Caco-2 (cell line): ENCODE measurements at regions not wholly inside any gene's neighbourhood (a gene's known extent, or its start where the extent isn't known, plus 50 kb on each side); places are given as distances from the start of the nearest gene placed in this dataset.

Source experiments
- BruUV-seq: library from RNA; stranded (reverse); fragments of 400-500 nt; replicated peaks from 2 replicates; lab custom pipeline; 2021; lab: Mats Ljungman, UMichigan
- CTCF ChIA-PET: fragments of 300-600 bp; sonication (Branson Sonifier 250); formaldehyde crosslinking; loops from one replicate; lab custom pipeline; 2022; ENCODE audit warnings: antibody characterized with exemption; lab: Charles Lee
- POLR2A ChIA-PET: fragments of 300-600 bp; sonication (Branson Sonifier 250); formaldehyde crosslinking; loops from one replicate; lab custom pipeline; 2022; ENCODE audit warnings: antibody characterized with exemption; lab: Charles Lee
- DNase-seq, 2 experiments: peaks; one replicate each; pipeline versions ENCODE4 v3.0.0 to v3.0.0-alpha.2; 2020 to 2022
- H3K27me3 ChIP-seq: replicated peaks from 2 replicates; pipeline ENCODE4 v1.6.0; 2011; ENCODE audit warnings: low read length; ENCODE audit not compliant: control insufficient read depth, insufficient read depth
- H3K36me3 ChIP-seq: 2 replicates; pipeline ENCODE4 v1.5.1; 2011; ENCODE audit warnings: low read length; ENCODE audit not compliant: control insufficient read depth, insufficient read depth
- H3K4me1 ChIP-seq: fragments of 250-450 bp; sonication (Bioruptor Pico); 2 replicates; pipeline ENCODE4 v1.5.1; 2020; ENCODE audit warnings: mild to moderate bottlenecking
- H3K4me3 ChIP-seq: 2 replicates; pipeline ENCODE4 v1.5.1; 2011; ENCODE audit warnings: low read depth, mild to moderate bottlenecking, control low read depth, low read length
- H3K9me3 ChIP-seq: fragments of 250-450 bp; sonication (Bioruptor Pico); 2 replicates; pipeline ENCODE4 v1.5.1; 2020; ENCODE audit warnings: mild to moderate bottlenecking, moderate library complexity
- H3K27ac Mint-ChIP-seq: one replicate; pipeline ENCODE4 v1.8.0; 2022; ENCODE audit warnings: mixed read lengths; ENCODE audit not compliant: unreplicated experiment
- H3K27me3 Mint-ChIP-seq: one replicate; pipeline ENCODE4 v1.8.0; 2022; ENCODE audit warnings: mixed read lengths; ENCODE audit not compliant: insufficient read depth, unreplicated experiment
- H3K36me3 Mint-ChIP-seq: one replicate; pipeline ENCODE4 v1.8.0; 2022; ENCODE audit warnings: mild to moderate bottlenecking, mixed read lengths; ENCODE audit not compliant: insufficient read depth, unreplicated experiment
- H3K4me1 Mint-ChIP-seq: one replicate; pipeline ENCODE4 v1.8.0; 2022; ENCODE audit warnings: low read depth, mixed read lengths; ENCODE audit not compliant: unreplicated experiment
- H3K4me3 Mint-ChIP-seq: one replicate; pipeline ENCODE4 v1.8.0; 2022; ENCODE audit warnings: mild to moderate bottlenecking, moderate library complexity, mixed read lengths; ENCODE audit not compliant: unreplicated experiment
- H3K9me3 Mint-ChIP-seq: one replicate; pipeline ENCODE4 v1.8.0; 2022; ENCODE audit warnings: mixed read lengths; ENCODE audit not compliant: unreplicated experiment
- CTCF ChIP-seq, 2 experiments: fragments of 200-600 bp in 1 of 2; IDR thresholded peaks; 1 replicate in 1 of 2; 2 replicates in 1 of 2; pipeline versions ENCODE4 v1.5.1 to v1.8.0; 2011 to 2022; ENCODE audit warnings: antibody characterized with exemption in 1 of 2, control low read depth in 1 of 2, inconsistent platforms in 1 of 2, low read depth in 1 of 2, low read length in 1 of 2, mild to moderate bottlenecking in 1 of 2, moderate library complexity in 1 of 2; ENCODE audit not compliant: insufficient read depth in 1 of 2, severe bottlenecking in 1 of 2, unreplicated experiment in 1 of 2
- intact Hi-C: fragments of 100-400 bp; cut with micrococcal nuclease; formaldehyde crosslinking; loops from one replicate; pipeline ENCODE4 v1.10.0; 2022; ENCODE audit not compliant: unreplicated experiment

DNA sequence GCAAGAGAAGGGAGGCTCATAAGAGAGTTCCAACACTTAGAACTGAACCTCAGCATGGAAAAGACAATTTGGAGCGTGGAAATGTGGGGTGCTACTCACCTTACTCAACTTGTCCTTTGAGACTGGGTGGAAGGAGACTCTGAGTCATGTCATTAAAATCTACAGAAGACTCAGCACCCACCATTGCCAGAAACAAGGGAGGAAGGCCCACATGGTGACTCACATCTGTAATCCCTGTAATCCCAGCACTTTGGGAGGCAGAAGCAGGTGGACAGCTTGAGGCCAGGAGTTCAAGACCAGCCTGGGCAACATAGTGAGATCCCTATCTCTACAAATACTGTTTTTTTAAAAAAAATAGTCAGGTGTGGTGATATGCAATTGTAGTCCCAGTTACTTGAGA is 161.9 kb upstream of the UBE3A start:
- no peak for TF ChIP-seq CTCF (IDR thresholded peaks at IDR 0.05; ENCODE audit: insufficient read depth in 1 of 2, low read depth in 1 of 2, low read length in 1 of 2, severe bottlenecking in 1 of 2, unreplicated experiment in 1 of 2)
- Histone ChIP-seq H3K4me1 (no peaks in the 10 kb centered on the region), H3K27me3 (no peaks in the 10 kb centered on the region), H3K36me3 (no peaks in the 10 kb centered on the region), H3K4me3 (no peak overlapping the region), H3K9me3 (0 out of 2 replicates have a peak, but pooled peaks cover 4% of the 10 kb centered on the region)
- Mint-ChIP-seq H3K36me3 (no peaks in the 10 kb centered on the region), H3K27ac (no peak overlapping the region), H3K4me1 (no peaks in the 10 kb centered on the region), H3K9me3 (peaks cover 8% of the 10 kb centered on the region), H3K27me3 (no peaks in the 10 kb centered on the region), H3K4me3 (no peak overlapping the region)
- ChIA-PET CTCF (interaction anchor here (0.6 kb wide), 1 partner anchor 162 kb away, joined by 3 read pairs; no protein-coding TSS in a partner anchor), POLR2A (no interaction called here)
- intact Hi-C loops: no loop called here
- no TSS peak for BruUV-seq
- no peak for DNase-seq

DNA sequence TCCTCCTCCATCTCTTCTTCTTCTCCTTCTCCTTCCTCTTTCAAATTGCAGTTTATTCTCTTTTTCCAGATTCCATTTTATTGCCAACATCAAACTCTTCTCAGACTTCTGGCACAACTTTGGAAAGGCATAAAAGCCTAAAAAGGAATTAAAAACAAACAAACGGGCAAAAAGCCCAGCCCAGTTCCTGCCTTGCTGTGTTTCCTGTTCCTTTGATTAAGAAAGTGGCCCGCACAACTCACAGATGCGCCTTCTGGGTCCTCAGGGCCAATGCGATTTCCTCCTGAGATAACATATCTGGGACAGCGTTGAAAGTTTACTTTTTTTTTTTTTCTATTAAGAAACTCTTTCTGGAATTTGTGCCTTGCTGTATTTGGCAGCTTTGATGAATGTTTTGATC is 158.7 kb upstream of the UBE3A start:
- H3K36me3 ChIP-seq: no peaks in the 10 kb centered on the region
- H3K27me3 ChIP-seq: no peaks in the 10 kb centered on the region
- no TSS peak for BruUV-seq
- intact Hi-C loops: no loop called here
- ChIA-PET POLR2A (no interaction called here), CTCF (no interaction called here)
- Mint-ChIP-seq H3K36me3 (no peaks in the 10 kb centered on the region), H3K4me3 (no peak overlapping the region), H3K4me1 (no peaks in the 10 kb centered on the region), H3K27ac (no peak overlapping the region), H3K9me3 (peaks cover 14% of the 10 kb centered on the region), H3K27me3 (no peaks in the 10 kb centered on the region)
- DNase-seq: no peak
- H3K9me3 ChIP-seq: no peaks in the 10 kb centered on the region
- TF ChIP-seq CTCF (IDR thresholded peaks at IDR 0.05; ENCODE audit: insufficient read depth in 1 of 2, low read depth in 1 of 2, low read length in 1 of 2, severe bottlenecking in 1 of 2, unreplicated experiment in 1 of 2): no peak
- no peaks in the 10 kb centered on the region for H3K4me1 ChIP-seq
- H3K4me3 ChIP-seq: no peak overlapping the region

- H3K27me3 ChIP-seq: no peaks in the 10 kb centered on the region
- H3K4me1 ChIP-seq: no peaks in the 10 kb centered on the region
- ChIA-PET CTCF (interaction anchor here (0.6 kb wide), 1 partner anchor 724 kb away, joined by 3 read pairs; no protein-coding TSS in a partner anchor), POLR2A (no interaction called here)
- intact Hi-C loops: no loop called here
- Mint-ChIP-seq H3K27me3 (no peaks in the 10 kb centered on the region), H3K9me3 (peaks cover 21% of the 10 kb centered on the region), H3K36me3 (no peaks in the 10 kb centered on the region), H3K27ac (no peak overlapping the region), H3K4me1 (no peaks in the 10 kb centered on the region), H3K4me3 (no peak overlapping the region)
- H3K4me3 ChIP-seq: no peak overlapping the region
- no peaks in the 10 kb centered on the region for H3K36me3 ChIP-seq
- no peaks in the 10 kb centered on the region for H3K9me3 ChIP-seq
- no peak for TF ChIP-seq CTCF (IDR thresholded peaks at IDR 0.05; ENCODE audit: insufficient read depth in 1 of 2, low read depth in 1 of 2, low read length in 1 of 2, severe bottlenecking in 1 of 2, unreplicated experiment in 1 of 2)
- no peak for DNase-seq
- BruUV-seq: no TSS peak
Observed at GRCh38 chr15:25596644-25597562, 158.1 kb upstream of the UBE3A start.
